ENCODE measurements at regions not wholly inside any gene's neighbourhood (a gene's known extent, or its start where the extent isn't known, plus 50 kb on each side); places are given as distances from the start of the nearest gene placed in this dataset.

DNA sequence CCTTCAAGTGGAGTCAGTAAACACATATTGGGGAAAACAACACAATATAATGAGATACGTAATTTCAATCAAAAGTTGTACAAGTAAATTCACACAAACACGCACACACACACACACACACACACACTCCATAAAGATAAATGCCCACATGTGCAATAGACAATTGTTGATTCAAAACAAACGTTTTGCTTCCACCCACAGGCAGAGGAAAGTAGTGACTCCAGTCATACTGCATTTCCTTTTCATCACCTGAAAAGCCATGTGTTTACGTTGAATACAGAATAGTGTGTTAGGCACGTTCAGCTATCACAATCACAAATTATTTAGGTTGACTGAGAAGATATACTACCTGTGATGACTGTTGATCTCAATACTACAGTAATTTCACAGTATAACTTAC is 443.8 kb upstream of the MANEA start:
- TF ChIP-seq, protein P1, sequence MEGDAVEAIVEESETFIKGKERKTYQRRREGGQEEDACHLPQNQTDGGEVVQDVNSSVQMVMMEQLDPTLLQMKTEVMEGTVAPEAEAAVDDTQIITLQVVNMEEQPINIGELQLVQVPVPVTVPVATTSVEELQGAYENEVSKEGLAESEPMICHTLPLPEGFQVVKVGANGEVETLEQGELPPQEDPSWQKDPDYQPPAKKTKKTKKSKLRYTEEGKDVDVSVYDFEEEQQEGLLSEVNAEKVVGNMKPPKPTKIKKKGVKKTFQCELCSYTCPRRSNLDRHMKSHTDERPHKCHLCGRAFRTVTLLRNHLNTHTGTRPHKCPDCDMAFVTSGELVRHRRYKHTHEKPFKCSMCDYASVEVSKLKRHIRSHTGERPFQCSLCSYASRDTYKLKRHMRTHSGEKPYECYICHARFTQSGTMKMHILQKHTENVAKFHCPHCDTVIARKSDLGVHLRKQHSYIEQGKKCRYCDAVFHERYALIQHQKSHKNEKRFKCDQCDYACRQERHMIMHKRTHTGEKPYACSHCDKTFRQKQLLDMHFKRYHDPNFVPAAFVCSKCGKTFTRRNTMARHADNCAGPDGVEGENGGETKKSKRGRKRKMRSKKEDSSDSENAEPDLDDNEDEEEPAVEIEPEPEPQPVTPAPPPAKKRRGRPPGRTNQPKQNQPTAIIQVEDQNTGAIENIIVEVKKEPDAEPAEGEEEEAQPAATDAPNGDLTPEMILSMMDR (IDR thresholded peaks at IDR 0.05), result no peak
- TF ChIP-seq POLR2A (IDR thresholded peaks at IDR 0.05), result no peak

All from lower leg skin (tissue), 3 donors.